GM12892 (cell line): ENCODE measurements at regions not wholly inside any gene's neighbourhood (a gene's known extent, or its start where the extent isn't known, plus 50 kb on each side); places are given as distances from the start of the nearest gene placed in this dataset.
"Not testable (repeated sequence)": the region's sequence is repeated elsewhere in the genome, so short reads cannot be mapped to it uniquely, and the experiment has no call there.

Source experiments
- DNase-seq: peaks from one replicate; pipeline ENCODE4 v3.0.0; 2011; ENCODE audit not compliant: insufficient read length
- FAIRE-seq: peaks from 2 replicates; lab custom pipeline; 2011; peaks lifted over from hg19 to GRCh38; lab: Jason Lieb, UNC
- POLR2A ChIP-seq: IDR thresholded peaks from 2 replicates; pipeline ENCODE4 v1.6.1; 2011; ENCODE audit warnings: low read depth, low read length, control low read depth
- POLR2AphosphoS5 ChIP-seq: IDR thresholded peaks from 2 replicates; pipeline ENCODE4 v1.6.1; 2011; ENCODE audit warnings: low read depth, low read length, control low read depth
- TAF1 ChIP-seq: IDR thresholded peaks from 2 replicates; pipeline ENCODE4 v1.6.1; 2011; ENCODE audit warnings: low read depth, mild to moderate bottlenecking, control low read depth, low read length, borderline replicate concordance

- DNase-seq, result no peak
- no peak for FAIRE-seq
- TF ChIP-seq POLR2A, result no peak
- TF ChIP-seq POLR2AphosphoS5, result no peak
- no peak for TF ChIP-seq TAF1
Measured at GRCh38 chr1:9453375-9453774, 85.9 kb upstream of the SLC25A33 start.

- no peak for FAIRE-seq
- DNase-seq, result no peak
- TF ChIP-seq TAF1, result no peak
- no peak for TF ChIP-seq POLR2A
- no peak for TF ChIP-seq POLR2AphosphoS5
Measured at GRCh38 chr1:9453779-9454418, 85.4 kb upstream of the SLC25A33 start.

GRCh38 chr1:9454494-9455066, 84.7 kb upstream of the SLC25A33 start:
- DNase-seq (no peak), FAIRE-seq (peak; percentile 79)

GRCh38 chr1:9455487-9456234, 83.6 kb upstream of the SLC25A33 start:
- TF ChIP-seq TAF1, result no peak
- no peak for TF ChIP-seq POLR2A
- no peak for TF ChIP-seq POLR2AphosphoS5
- DNase-seq (peak; percentile 76), FAIRE-seq (peak; percentile 17)

More at GRCh38 chr1:9454494-9455066, 84.7 kb upstream of the SLC25A33 start:
- TF ChIP-seq POLR2AphosphoS5 (no peak), POLR2A (no peak), TAF1 (no peak)

GRCh38 chr1:9456833-9457232, 82.4 kb upstream of the SLC25A33 start:
- DNase-seq (no peak), FAIRE-seq (no peak)
- TF ChIP-seq POLR2A (no peak), POLR2AphosphoS5 (no peak), TAF1 (no peak)

GRCh38 chr1:9459816-9460407, 79.4 kb upstream of the SLC25A33 start:
- DNase-seq (no peak), FAIRE-seq (no peak)
- TF ChIP-seq POLR2AphosphoS5, result no peak
- TF ChIP-seq POLR2A, result no peak
- TF ChIP-seq TAF1, result no peak

- FAIRE-seq (no peak), DNase-seq (no peak)
- TF ChIP-seq POLR2AphosphoS5, result no peak
- no peak for TF ChIP-seq POLR2A
- TF ChIP-seq TAF1, result no peak
Measured at GRCh38 chr1:9465640-9466039, 73.6 kb upstream of the SLC25A33 start.

GRCh38 chr1:9466780-9467758, 72.2 kb upstream of the SLC25A33 start:
- no peak for DNase-seq
- FAIRE-seq, result no peak
- TF ChIP-seq POLR2AphosphoS5 (no peak), POLR2A (no peak), TAF1 (no peak)

- not testable (repeated sequence) for DNase-seq, FAIRE-seq
Measured at GRCh38 chr1:9469882-9470281, 69.4 kb upstream of the SLC25A33 start.

GRCh38 chr1:9471679-9472078, 67.6 kb upstream of the SLC25A33 start:
- DNase-seq (no peak), FAIRE-seq (no peak)
- TF ChIP-seq TAF1 (no peak), POLR2AphosphoS5 (no peak), POLR2A (no peak)

- TF ChIP-seq POLR2A, result no peak
- no peak for TF ChIP-seq TAF1
- no peak for TF ChIP-seq POLR2AphosphoS5
- no peak for FAIRE-seq
- no peak for DNase-seq
Measured at GRCh38 chr1:9472386-9473031, 66.8 kb upstream of the SLC25A33 start.
